ENCODE measurements at regions not wholly inside any gene's neighbourhood (a gene's known extent, or its start where the extent isn't known, plus 50 kb on each side); places are given as distances from the start of the nearest gene placed in this dataset.

DNA sequence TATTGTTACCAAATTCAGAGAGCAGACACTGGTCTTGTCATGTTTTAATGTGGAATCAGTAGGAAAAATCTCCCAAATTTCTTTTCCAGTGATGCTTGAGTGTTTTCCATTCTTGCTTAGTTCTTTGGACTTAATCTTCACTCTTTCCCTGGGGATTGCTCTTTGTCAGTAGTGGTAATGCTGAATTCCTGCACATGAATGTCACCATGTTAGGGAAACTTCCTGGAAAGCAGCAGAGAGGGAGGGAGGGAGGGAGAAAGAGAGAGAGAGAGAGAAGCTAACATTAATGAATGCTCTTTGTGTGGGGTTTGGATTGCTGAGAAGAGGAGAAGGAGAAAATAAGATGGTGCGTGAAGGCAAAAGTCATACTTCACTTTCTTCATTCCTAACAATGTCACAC, 295.3 kb upstream of the COBL start:
- TF ChIP-seq, protein P1, sequence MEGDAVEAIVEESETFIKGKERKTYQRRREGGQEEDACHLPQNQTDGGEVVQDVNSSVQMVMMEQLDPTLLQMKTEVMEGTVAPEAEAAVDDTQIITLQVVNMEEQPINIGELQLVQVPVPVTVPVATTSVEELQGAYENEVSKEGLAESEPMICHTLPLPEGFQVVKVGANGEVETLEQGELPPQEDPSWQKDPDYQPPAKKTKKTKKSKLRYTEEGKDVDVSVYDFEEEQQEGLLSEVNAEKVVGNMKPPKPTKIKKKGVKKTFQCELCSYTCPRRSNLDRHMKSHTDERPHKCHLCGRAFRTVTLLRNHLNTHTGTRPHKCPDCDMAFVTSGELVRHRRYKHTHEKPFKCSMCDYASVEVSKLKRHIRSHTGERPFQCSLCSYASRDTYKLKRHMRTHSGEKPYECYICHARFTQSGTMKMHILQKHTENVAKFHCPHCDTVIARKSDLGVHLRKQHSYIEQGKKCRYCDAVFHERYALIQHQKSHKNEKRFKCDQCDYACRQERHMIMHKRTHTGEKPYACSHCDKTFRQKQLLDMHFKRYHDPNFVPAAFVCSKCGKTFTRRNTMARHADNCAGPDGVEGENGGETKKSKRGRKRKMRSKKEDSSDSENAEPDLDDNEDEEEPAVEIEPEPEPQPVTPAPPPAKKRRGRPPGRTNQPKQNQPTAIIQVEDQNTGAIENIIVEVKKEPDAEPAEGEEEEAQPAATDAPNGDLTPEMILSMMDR (IDR thresholded peaks at IDR 0.05; ENCODE audit: insufficient read depth, low read depth, low read length) = no peak
- TF ChIP-seq EZH2 (IDR thresholded peaks at IDR 0.05; ENCODE audit: insufficient read depth, low read length) = no peak

Data from astrocyte (in vitro differentiated cells and primary cell).